ENCODE measurements at regions not wholly inside any gene's neighbourhood (a gene's known extent, or its start where the extent isn't known, plus 50 kb on each side); places are given as distances from the start of the nearest gene placed in this dataset.

- TF ChIP-seq RBBP5 (IDR thresholded peaks at IDR 0.05; ENCODE audit: borderline replicate concordance, low read depth, low read length) (no peak), CTCF (IDR thresholded peaks at IDR 0.05; ENCODE audit: control extremely low read depth in 1 of 3, insufficient read depth in 1 of 3, low read depth in 1 of 3, low read length in 3 of 3) (no peak), TAF1 (IDR thresholded peaks at IDR 0.05; ENCODE audit: low read depth, low read length) (no peak), TBP (IDR thresholded peaks at IDR 0.05; ENCODE audit: low read depth, low read length) (no peak)
These were observed 54.2 kb upstream of the IRX4 start for GRCh38 chr5:1936901-1937300.

Data from H1 (cell line).